ENCODE measurements at regions not wholly inside any gene's neighbourhood (a gene's known extent, or its start where the extent isn't known, plus 50 kb on each side); places are given as distances from the start of the nearest gene placed in this dataset.

DNA sequence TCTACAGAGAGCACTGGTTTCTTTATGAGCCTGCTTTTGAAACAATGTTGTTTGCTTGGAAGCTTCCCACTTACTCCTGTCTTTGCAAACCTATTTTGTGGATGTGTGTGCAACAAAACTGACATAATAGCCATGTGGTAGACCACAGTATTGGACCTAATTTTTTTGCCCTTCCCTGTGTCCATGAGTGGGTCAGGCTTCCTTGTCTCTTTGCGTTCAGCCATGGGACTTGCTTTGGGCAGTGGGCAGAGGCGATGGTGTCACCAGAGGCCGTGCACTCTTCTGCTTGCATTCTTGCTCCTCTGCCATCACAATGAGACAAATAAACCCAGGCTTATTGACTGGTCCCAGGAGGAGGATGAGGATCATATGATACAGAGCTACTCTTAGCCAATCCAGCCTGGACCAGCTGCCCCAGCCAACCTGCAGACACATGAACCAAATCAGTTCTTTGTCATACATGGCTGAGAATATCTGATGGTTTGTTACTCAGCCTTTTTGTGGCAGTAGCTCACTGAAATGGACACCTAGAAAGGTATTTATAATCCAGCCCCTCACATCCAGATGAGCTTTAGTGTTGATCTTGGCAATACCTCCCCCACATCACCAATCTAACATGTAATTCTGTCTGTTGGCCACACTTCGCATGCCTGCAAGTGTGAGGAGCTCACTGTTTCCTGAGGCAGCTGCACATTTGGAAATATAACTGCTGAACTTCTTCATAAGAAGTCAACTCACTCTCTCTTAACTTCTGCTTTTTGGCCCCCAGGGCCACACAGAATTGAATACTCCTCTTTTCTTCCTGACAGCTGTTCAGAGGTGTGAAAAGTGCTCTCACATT, 427.8 kb upstream of the ZMIZ1 start:
- DNase-seq, result no peak

DNA sequence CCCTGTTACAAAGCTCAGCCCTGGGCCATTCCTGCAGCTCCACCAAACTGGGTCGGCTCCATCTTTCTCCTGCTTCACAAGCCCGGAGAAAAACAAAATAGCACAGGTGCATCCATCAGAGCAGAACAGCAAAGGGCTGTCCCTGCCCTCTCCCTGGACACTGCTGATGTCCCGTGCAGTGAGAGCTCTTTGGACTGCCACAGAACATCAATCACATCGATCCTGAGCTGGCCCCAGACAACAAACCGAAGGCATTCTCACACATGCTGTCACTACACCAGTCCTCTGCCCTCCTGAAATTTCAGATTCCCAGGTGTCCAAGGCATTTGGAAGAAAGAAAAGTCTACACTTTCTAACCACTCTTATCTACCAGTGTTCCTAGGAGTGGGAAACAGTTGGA, 427.1 kb upstream of the ZMIZ1 start:
- DNase-seq, result no peak

DNA sequence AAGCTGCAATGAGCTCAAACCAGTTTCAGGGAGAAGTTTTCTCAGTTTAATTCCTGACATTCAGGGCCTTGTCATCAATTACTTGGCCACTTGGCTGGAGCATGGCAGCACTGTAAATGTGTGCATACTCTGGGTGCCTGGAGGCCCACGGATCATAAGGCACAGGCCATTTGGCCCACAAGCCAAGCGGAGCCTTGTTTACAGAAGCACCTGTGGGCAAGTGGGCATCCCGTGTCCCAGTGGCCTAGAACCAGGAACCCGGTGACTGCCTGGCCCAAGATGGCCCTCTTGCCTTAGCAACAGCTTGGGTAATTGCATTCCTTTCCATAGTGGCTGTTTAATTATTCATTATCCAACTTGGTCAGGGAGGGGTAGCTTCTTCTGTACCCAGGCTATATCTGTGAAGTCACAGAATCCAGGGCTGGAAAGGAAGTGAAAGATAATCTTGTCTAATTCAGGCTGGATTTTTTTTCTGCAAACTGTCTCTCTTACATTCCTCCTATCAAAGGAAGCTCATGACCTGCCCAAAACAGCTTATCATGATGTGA, 426.4 kb upstream of the ZMIZ1 start:
- DNase-seq, result no peak

GRCh38 chr10:78643513-78643912, 425.3 kb upstream of the ZMIZ1 start:
- DNase-seq, result no peak

GRCh38 chr10:78644550-78644949, 424.2 kb upstream of the ZMIZ1 start:
- DNase-seq, result no peak

- DNase-seq, result no peak
These were observed 423.5 kb upstream of the ZMIZ1 start for GRCh38 chr10:78645169-78645686.

DNA sequence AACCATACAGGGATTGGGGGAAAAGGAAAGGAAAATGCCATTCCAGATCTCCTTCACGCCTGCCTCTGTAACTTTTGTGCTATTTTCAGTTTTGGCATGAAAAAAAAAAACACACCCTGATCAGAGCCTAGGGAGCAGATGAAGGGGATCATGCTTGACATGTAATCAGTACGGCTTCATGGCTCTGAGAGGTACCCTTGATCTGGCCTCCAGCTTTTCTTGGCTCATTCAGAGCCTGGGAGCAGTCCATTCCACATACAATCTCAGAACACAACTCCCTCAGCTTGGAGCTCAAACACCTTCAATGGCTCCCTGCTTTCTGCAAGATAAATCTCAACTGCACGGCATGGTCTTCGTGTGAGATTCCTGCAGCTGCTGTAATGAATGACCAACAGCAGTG, 422.8 kb upstream of the ZMIZ1 start:
- DNase-seq, result no peak

DNA sequence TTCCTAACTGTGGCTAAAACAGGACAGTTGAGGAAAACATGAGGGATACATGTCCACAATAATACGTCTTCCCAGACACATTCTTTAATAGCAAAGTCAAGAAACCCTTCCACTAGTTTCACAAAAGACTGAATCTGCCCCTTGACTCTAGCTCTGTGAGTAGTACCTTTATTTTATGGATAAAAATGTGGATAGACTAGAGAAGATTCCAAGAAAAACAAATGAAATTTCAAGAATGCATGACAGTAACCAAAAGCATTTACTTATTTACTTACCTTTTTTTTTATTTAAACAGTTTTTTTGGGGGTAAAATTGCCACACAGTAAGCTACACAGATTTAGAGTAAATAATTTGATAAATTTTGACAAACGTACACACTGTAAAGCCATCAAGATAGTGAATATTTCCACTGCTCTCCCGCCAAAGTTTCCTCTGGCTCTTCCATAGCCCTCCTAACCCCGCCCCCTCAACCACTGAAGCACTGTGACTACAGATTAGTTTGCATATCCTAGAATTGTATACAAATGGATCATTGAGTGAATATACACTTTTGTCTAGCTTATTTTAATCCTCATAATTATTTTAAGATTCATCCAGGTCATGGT, 420.4 kb upstream of the ZMIZ1 start:
- DNase-seq, result no peak

GRCh38 chr10:78649429-78649828, 419.3 kb upstream of the ZMIZ1 start:
- no peak for DNase-seq

DNA sequence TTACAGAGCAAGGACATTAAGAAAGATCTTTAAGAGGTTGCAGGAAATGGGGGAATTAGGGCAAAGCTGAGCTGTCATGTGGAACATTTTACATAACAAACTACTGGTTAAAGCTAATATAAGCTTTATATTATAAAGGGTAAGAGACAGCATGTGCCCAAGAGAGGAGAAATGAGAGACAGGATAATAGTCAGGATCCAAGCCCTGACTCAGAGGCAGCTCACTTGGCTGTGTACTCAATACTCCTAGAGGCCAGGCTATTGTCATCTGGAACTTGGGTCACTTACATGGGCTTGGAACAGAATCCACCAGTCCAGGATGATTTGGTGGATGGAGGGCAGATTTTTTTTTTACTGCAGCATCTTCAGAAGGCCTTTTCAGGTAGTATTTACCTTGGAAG, 418.6 kb upstream of the ZMIZ1 start:
- DNase-seq, result no peak

DNA sequence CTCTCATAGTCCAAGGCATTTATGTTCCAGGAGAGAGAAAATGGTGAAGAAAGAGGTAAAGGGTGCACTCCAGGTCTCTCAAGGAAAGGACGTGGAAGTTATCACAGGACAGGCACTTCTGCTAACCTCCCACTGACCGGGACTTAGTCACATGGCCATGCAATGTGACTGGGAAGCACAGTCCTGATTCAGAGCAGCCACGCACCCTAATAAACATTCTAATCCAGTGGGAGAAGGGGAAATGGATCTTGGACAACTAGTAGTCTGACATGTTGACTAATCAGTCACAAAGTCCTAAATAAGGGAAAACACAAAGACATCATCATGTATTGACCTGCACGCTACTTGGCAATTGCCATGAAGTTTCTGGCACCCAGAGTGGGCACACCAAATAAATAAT, 417.5 kb upstream of the ZMIZ1 start:
- no peak for DNase-seq

DNA sequence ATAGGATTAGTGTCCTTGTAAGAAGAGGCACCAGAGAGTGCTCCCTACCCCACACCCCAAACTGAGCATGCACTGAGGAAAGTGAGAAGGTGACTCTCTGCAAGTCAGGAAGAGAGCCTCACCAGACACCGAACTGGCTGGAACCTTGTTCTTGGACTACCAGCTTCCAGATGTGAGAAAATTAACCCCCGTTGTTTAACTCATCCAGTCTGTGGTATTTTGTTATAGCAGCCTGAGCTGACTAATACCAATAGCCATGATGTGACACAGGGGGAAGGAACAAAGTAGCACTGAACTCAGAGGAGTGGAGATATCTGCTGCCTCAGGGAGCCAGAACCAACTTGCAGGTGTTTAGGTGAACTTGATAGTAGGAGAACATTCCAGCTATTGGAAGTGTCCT, 415.2 kb upstream of the ZMIZ1 start:
- no peak for DNase-seq

- no peak for DNase-seq
These were observed 414.6 kb upstream of the ZMIZ1 start for GRCh38 chr10:78654047-78654590.

GRCh38 chr10:78655979-78656378, 412.8 kb upstream of the ZMIZ1 start:
- DNase-seq, result no peak

- no peak for DNase-seq
These were observed 412.2 kb upstream of the ZMIZ1 start for GRCh38 chr10:78656417-78657162.

DNA sequence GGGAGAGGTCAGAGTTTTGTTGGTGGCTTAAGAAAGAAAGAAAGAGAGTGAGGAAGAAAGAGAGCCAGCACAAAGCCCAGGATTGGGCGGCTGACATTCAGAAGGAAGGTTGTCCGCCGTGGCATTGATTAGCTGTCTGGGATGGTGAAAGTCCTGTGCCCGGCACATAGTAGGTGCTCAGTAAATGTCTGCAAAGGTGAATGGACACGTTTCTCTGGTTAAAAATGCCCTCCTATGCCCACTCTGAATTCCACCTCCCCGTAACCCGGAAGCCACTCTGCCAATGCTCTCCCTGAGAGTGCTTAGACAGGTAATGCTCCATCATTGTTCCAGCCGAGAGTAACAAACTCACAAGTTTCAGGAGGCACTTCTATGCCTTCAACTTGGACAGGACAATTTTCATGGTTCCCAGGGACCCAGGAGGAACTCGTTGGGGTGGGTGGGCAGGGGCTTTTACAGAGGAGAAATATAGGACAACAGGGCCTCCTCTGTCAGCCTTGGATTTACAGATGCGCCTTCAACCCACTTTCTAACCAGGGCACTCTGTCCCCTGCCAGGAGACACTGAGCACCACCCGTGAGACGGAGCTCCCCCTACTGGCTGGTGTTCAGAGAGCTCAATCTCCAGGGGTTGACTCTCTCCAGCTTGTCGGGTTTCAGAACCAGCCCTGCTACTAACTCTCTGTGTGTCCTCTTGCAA, 411.5 kb upstream of the ZMIZ1 start:
- DNase-seq, result peak; percentile 43

- no peak for DNase-seq
These were observed 411.0 kb upstream of the ZMIZ1 start for GRCh38 chr10:78657862-78658165.

DNA sequence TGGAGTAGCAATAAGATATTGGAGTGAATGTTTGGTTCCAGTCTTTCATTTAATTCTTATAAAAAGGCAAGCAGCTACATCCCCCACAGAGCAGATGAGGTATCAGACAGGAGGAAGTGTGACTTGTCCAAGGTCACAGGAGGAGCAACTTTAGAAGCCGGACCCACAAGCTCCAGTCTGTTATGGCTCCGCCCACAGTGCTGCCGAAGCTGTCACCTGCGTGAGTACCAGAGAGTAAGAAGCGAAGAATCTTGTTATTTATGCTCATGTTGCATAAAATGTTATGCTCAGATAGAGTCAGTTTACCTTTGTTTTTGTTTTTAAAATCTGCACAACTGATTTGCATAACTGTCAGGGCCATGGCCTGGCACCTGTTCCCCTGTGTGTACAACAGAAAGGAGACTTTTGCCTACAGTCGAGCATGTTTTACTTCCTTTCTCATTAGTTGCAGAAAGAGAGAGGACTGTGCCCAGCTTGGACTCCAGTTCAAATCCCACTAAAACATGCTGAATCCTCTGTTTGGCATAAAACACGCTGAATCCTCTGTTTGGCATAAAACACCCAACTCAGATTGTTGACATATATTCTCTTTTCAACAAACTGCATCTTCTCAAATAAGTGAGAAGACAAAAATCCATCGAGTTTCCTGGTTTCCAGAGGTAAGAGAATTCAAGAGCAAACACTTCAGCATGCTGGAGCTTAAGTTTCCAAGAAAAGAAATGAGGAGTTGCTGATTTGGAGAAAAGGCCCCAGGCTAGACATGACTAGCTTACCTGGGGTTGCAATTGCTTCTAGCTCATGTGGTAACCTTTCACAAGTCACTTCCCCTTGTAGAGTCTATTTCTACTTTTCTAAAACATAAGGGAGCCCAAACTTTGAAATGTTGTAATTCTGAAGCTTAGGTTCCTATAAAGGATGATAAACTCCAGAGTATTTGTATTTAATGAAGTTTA, 409.8 kb upstream of the ZMIZ1 start:
- no peak for DNase-seq

- DNase-seq, result no peak
These were observed 409.2 kb upstream of the ZMIZ1 start for GRCh38 chr10:78659598-78659967.

DNA sequence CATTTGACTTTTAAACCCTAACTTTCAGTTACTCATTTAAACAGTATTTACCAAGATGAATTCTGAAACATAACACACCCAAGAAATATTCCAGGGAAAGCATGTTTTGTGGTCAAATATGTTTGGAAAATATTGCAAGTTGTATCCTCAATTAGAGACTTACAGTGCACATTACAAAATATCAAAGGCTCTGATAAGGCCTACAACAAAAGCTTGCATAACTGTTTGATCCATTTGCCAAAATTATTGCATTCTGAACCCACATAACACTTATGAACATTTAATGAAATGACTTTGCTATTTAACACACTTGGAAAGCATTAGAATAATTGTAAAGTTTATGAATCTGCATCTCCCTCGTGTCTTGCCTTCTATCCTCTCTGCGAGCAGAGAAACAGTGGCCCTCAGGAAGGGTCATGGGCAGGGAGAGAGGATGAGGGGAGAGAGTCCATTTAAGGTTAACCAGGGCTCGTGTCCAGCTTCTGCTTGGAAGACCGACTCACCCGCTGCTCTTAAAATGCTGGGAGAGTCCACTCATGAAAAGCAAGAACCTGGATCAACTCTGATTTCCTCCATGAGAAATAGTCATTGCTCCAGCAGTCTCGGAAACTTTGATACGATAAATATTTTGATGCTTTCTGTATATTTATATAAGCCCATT, 408.2 kb upstream of the ZMIZ1 start:
- DNase-seq, result no peak

DNA sequence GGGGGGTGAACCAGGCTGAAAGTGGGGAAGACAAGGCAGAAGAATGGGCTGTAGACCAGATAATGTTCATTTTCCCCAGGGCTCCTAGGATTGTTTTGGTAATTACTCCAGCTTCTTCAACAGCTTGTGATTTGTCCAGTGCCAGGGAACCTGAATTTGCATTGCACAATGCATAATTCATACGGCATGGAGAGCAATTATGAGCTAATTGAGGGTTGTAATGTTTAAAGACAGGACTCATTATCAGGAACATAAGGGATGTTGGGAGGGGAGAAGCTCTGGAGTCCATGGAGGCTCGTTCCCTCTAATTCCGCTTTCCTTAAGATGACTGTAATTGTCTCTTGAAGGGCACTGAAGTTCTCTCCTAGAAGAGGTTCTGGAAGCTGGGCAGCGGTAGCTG, 405.0 kb upstream of the ZMIZ1 start:
- DNase-seq, result no peak

All from CD4-positive, alpha-beta T cell treated with Interferon gamma for 1 hour (primary cell).